AG04449 (cell line): ENCODE measurements at regions not wholly inside any gene's neighbourhood (a gene's known extent, or its start where the extent isn't known, plus 50 kb on each side); places are given as distances from the start of the nearest gene placed in this dataset.
A peak's percentile ranks its signal among the peaks of the same experiment; 100 is the strongest.

Experiments used
- CTCF ChIA-PET: fragments of 350-600 bp; formaldehyde crosslinking; extraction: SDS; loops from one replicate; lab custom pipeline; 2021; ENCODE audit warnings: antibody characterized with exemption; lab: Yijun Ruan, JAX
- POLR2A ChIA-PET: fragments of 400-600, 350-600 bp; formaldehyde crosslinking; extraction: SDS; loops from one replicate; lab custom pipeline; 2020; ENCODE audit warnings: antibody characterized with exemption, inconsistent platforms; lab: Yijun Ruan, JAX
- DNase-seq: peaks from one replicate; pipeline ENCODE4 v3.0.0-alpha.2; 2010; ENCODE audit warnings: low read depth, low spot score
- H3K4me3 ChIP-seq: 2 replicates; pipeline ENCODE4 v1.5.1; 2011; ENCODE audit warnings: low read depth, mild to moderate bottlenecking, control low read depth, low read length
- CTCF ChIP-seq: IDR thresholded peaks from one replicate; pipeline ENCODE4 v1.5.1; 2011; ENCODE audit warnings: mild to moderate bottlenecking, moderate library complexity, low read length, control low read depth, inconsistent platforms; ENCODE audit not compliant: insufficient read depth; ENCODE audit errors: missing control alignments

DNA sequence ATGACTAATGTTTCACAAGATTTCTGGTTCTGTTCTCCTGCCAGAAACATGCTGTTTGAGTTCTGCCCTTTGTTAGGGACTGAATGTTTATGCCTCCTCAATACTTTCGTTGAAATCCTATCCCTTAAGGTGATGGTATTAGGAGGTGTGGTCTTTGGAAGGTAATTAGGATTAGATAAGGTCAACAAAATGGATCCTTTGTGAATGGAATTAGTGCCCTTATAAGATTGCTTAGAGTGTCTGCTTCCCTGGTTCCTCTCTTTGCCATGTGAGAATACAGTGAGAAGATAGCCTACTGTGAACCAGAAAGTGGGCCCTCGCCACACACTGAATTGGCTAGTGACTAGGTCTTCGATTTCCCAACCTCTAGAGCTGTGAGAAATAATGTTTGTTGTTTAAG lies 621.4 kb upstream of the ALCAM start:
- no peak for TF ChIP-seq CTCF
- no peak for DNase-seq
- H3K4me3 ChIP-seq = no peak overlapping the region
- CTCF ChIA-PET = no interaction called here
- POLR2A ChIA-PET = no interaction called here

GRCh38 chr3:104746056-104746455 lies 620.7 kb upstream of the ALCAM start:
- ChIA-PET POLR2A (no interaction called here), CTCF (no interaction called here)
- DNase-seq = no peak
- no peak overlapping the region for H3K4me3 ChIP-seq
- TF ChIP-seq CTCF = no peak

DNA sequence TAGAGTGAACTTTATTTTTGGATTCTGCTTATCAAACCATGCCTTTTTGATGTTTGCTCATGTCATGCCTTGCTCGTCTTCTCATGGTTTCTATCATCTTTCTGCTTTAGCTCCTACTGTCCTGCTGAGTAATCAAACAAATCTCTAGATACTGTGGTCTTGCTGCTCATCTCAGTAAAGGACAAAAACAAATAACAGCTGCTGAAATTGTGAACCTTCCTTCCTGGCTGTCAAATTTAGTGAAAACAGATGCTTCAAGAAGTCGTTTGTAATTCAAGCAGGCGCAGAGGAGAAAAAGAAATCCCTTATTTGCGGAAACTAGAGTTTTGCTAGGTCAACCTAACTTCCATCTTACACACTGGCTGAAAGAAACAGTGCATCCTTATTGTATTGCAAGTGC lies 616.1 kb upstream of the ALCAM start:
- ChIA-PET POLR2A (interaction anchor here (0.7 kb wide), 1 partner anchor 159 kb away, joined by 3 read pairs; no protein-coding TSS in a partner anchor), CTCF (interaction anchor here (1.3 kb wide), 1 partner anchor 29 kb away, joined by 3 read pairs; no protein-coding TSS in a partner anchor)
- H3K4me3 ChIP-seq = no peak overlapping the region
- no peak for DNase-seq
- no peak for TF ChIP-seq CTCF

DNA sequence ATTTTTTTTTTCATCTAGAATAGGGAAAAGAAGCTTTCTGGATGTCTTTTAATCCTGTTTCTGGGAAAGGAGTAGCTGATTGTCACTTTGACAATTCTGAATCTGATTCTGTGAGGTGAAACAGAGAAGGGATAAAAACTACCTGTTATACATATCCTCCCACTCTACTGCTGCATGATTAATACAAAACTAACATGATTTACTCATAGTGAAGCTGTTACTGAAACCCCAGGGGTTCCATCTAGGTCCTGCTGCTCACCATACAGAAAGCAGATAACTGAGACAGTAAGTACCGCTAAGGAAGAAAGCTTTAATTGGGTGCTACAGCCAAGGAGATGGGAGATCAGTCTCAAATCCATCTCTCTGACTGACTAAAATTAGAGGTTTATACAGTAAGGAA lies 610.9 kb upstream of the ALCAM start:
- H3K4me3 ChIP-seq = no peak overlapping the region
- no peak for DNase-seq
- no peak for TF ChIP-seq CTCF
- CTCF ChIA-PET = interaction anchor here (1.1 kb wide), 1 partner anchor 9 kb away, joined by 5 read pairs; no protein-coding TSS in a partner anchor
- POLR2A ChIA-PET = no interaction called here

- ChIA-PET CTCF (interaction anchor here (1.4 kb wide), 1 partner anchor 166 kb away, joined by 4 read pairs; no protein-coding TSS in a partner anchor), POLR2A (no interaction called here)
- no peak overlapping the region for H3K4me3 ChIP-seq
- no peak for TF ChIP-seq CTCF
- DNase-seq = peak; percentile 66
Measured at GRCh38 chr3:104763007-104763406, 603.7 kb upstream of the ALCAM start.

- CTCF ChIA-PET = interaction anchor here (0.6 to 1.7 kb wide), 3 partner anchors 9 to 168 kb away, joined by 4 to 5 read pairs (median 4); no protein-coding TSS in a partner anchor
Measured at GRCh38 chr3:104764496-104764895, 602.2 kb upstream of the ALCAM start.

More at GRCh38 chr3:104764496-104764895, 602.2 kb upstream of the ALCAM start:
- TF ChIP-seq CTCF = no peak
- DNase-seq = no peak
- no peak overlapping the region for H3K4me3 ChIP-seq
- POLR2A ChIA-PET = no interaction called here
